H7 (cell line): ENCODE measurements at regions not wholly inside any gene's neighbourhood (a gene's known extent, or its start where the extent isn't known, plus 50 kb on each side); places are given as distances from the start of the nearest gene placed in this dataset.
A peak's percentile ranks its signal among the peaks of the same experiment; 100 is the strongest.

Source experiments
- DNase-seq: peaks from one replicate; pipeline ENCODE4 v3.0.0; 2012
- H3K27me3 ChIP-seq: 2 replicates; pipeline ENCODE4 v1.6.0; 2011; ENCODE audit warnings: mild to moderate bottlenecking, low read length; ENCODE audit not compliant: control insufficient read depth, insufficient read depth
- H3K36me3 ChIP-seq: replicated peaks from 2 replicates; pipeline ENCODE4 v1.5.1; 2011; ENCODE audit warnings: low read length; ENCODE audit not compliant: control insufficient read depth, insufficient read depth
- H3K4me3 ChIP-seq: 2 replicates; pipeline ENCODE4 v1.5.1; 2011; ENCODE audit warnings: low read depth, mild to moderate bottlenecking, control low read depth, low read length, moderate library complexity; ENCODE audit not compliant: insufficient read depth

DNA sequence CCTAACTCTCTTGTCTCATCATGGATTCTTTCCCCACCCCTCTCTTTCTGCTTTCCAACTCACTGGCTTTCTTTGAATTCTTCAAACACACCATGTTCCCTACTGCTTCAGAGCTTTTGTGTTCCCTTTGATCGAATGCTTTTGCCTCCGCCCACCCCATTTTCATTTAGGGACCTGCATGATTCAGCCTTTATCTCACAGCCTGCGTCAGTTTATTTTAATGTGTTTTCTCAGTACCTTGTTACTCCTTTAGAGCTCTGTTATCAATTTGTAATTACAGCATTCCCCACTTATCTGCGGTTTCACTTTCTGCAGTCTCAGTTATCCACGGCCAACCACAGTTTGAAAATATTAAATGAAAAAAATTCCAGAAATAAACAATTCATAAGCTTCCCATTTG, 451.3 kb downstream of the METTL15 start:
- peak; percentile 4 for DNase-seq
- Histone ChIP-seq H3K4me3 (no peak overlapping the region), H3K36me3 (no peaks in the 10 kb centered on the region), H3K27me3 (peaks cover 38% of the 10 kb centered on the region)

DNA sequence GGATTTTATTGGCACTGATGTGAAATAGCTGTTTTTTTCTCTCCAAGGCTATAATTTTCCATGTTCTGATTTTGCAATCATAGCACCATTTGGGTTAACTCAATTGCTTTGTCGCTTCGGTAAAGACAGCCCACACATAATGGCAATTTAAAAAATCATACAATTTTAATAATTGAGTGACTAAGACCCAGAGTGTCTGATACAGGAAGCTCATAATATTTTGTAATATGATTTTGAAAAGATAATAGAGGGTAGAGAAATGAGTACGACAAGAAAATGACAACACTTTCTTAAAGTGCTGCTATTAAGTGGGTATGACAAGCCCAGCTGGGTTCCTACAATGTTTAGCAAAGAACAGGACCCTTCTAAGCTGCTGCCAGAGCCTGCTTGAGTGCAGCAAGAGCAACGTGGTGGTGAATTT, 439.1 kb downstream of the METTL15 start:
- no peaks in the 10 kb centered on the region for H3K27me3 ChIP-seq
- no peaks in the 10 kb centered on the region for H3K36me3 ChIP-seq
- DNase-seq, result no peak
- no peak overlapping the region for H3K4me3 ChIP-seq

DNA sequence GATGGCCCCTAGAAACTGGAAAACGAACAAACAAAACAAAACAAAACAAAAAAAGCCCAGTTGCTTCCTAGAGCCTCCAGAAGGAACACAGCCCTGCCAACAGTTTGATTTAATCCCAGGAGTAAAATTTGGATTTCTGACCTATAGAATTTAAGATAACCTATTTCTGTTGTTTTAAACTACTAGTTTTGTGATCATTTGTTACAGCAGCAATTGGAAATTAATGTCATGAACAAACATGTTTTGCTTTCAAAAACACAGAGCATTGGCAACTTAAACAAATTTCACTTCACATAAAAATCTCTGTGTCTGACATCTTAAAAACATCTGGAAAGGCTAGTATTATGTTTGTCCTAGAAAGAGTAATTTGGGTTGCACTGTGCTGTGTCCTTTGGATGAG, 437.3 kb downstream of the METTL15 start:
- Histone ChIP-seq H3K4me3 (no peak overlapping the region), H3K27me3 (no peaks in the 10 kb centered on the region), H3K36me3 (no peaks in the 10 kb centered on the region)
- no peak for DNase-seq

DNA sequence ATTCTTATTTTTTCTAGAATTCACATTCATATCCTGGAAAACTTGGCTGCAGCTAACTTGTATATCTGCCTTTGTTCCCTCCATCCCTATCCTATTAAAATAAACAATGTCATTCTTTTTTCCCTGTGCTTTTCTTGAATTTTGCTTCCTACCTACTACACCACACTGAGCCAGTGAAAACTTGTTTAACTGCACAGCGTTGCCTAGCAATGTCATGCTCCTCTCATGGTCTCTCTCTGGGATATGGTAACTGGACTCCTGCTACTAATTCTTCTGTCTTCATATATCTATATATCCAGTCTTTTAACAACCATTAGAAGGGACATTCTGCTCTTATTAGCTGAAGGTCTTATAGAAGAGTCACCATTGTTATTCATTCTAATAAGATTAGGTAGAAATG, 434.4 kb downstream of the METTL15 start:
- no peak for DNase-seq
- Histone ChIP-seq H3K27me3 (no peaks in the 10 kb centered on the region), H3K4me3 (no peak overlapping the region), H3K36me3 (no peaks in the 10 kb centered on the region)

DNA sequence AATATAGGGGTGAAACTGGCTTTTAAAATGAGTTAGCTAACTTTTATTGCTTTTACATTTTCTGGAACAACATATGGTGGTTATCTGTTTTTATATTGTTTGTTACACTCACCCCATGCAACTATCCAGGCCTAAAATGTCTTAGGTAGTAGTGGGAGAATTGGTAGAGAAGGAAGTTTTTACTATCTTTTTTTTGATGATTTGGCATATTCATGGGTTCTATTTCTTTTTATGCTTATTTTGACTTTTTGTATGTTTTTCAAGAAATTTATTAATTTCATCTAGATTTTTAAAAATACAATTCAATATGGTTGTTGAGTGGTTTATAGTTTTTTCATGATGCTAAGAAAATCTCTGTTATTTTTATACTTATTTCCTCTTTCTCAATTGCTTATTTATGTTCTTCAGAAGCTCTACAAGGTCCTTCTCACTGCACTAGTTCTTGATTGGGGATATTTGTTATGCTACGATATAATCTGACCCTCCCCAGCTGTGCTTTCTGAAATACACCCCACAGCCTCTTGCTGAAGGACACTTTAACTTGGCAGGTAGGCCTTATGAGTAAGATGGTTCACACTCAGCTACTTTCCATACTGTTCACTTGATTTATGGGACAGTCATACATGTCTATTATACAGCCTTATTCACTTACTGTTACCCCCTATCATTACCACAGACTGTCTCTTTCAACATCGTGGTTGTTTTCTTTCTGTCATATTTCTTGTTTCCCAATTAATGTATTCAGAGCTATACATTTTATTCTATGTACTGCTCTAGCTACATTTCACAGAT, 431.2 kb downstream of the METTL15 start:
- Histone ChIP-seq H3K4me3 (no peak overlapping the region), H3K36me3 (no peaks in the 10 kb centered on the region), H3K27me3 (no peaks in the 10 kb centered on the region)
- DNase-seq, result no peak

DNA sequence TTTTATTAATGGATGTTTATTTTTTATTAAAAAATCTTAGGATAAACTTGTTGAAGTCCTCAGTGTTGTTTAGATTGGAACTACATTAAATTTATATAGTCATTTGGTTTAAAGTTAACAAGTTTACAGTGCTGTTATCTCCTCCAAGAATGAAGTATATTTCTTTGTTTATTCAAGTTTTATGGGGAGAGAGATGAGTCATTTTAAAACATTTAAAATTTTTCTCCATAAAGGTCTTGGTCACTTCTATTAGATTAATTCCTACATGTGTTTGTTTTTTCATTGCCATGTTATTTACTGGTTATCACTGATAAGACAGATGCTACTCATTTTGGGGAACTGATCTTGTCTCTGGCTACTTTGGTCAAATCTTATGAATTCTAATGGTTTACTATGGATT, 429.6 kb downstream of the METTL15 start:
- DNase-seq, result no peak
- Histone ChIP-seq H3K36me3 (no peaks in the 10 kb centered on the region), H3K27me3 (no peaks in the 10 kb centered on the region), H3K4me3 (no peak overlapping the region)

DNA sequence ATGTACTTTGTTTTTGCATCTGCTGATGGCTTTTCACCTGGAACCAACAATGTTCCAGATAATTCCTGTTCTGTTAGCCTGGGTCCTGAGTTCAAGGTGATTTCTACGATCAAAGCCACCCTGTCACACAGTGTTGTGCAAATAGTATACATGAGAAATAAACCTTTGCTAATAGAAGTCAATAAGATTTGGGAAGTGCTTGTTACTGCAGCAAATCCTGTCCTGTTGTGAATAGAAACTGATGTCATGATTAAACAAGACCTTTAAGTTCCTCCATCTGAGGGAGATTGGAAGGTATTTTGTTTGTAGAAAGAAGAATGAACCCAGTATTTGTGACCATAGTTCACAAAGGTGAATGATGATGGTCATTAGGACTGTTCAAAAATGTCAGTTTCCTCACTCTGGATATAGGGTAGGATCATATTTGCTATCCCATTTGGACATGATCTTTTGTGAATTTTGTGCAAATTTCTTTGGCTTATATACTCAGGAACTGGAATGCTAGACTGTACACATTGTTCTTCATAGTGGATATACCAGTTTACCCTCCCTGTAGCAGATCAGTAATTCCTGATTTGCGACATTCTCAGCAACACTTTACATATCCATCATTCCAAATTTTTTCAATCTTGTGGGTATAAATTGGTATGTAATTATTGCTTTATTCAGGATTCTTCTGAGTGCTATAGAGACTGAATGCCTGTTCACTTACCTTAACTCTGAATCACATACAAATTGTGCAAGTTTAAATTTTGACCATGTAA, 428.5 kb downstream of the METTL15 start:
- H3K27me3 ChIP-seq, result no peaks in the 10 kb centered on the region

DNA sequence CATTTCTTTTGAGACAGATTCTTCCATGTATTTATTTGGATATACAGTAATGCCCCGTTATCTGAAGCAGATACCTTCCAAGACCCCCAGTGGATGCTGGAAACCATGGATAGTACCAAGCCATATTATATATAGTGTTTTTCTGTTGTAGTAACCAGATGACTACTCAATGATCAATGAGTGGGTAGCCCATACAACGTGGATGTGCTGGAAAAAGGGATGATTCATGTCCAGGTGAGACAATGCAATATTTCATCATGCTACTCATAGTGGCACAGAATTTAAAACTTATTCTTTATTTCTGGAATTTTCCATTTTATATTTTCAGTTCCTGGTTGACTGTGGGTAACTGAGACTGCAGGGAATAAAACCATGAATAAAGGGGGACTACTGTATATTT, 427.5 kb downstream of the METTL15 start:
- Histone ChIP-seq H3K4me3 (no peak overlapping the region), H3K27me3 (no peaks in the 10 kb centered on the region), H3K36me3 (no peaks in the 10 kb centered on the region)
- no peak for DNase-seq

More for the DNA sequence above, 428.5 kb downstream of the METTL15 start:
- Histone ChIP-seq H3K4me3 (no peak overlapping the region), H3K36me3 (no peaks in the 10 kb centered on the region)
- no peak for DNase-seq

DNA sequence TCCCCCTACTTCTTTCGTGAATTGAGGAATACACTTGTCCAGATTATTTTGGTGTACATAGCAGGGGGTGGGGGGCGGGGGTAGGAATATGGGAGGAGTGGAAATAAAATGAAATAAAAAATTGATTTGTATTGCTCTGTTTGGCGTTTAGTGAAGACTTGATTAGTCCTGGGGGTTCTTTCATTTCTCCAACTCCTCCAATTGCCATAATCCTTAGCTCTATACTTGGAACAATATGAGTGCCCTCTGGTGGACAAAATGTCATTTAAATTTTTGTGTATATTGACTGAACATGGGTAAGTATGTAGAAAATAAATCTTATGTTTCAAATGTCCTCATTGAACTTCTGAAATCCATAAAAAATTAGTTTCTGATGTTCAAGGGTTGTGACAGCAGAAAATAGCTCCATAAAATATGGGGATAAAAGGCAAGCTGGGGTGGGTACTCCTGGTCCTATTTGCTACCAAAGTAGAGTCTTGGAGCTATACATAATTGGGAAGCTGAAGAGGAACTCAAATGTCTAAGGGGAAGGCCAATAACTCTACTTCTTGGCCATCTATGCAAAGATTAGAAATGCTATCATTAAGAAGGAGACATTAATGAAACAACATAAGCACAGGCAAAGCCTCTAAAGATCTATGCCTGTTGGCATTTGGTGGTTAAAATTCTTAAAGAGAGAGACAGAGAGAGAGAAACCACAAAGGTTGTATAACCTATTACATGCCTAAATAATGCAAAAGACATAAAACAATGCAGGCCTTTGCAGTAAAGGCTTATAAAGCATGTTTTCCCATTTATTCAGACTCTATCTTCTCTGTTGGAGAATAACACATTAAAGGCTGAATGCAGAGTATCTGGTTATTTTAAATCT, 421.6 kb downstream of the METTL15 start:
- no peak overlapping the region for H3K4me3 ChIP-seq
- peak; percentile 45 for DNase-seq
- H3K36me3 ChIP-seq, result no peaks in the 10 kb centered on the region
- no peaks in the 10 kb centered on the region for H3K27me3 ChIP-seq

DNA sequence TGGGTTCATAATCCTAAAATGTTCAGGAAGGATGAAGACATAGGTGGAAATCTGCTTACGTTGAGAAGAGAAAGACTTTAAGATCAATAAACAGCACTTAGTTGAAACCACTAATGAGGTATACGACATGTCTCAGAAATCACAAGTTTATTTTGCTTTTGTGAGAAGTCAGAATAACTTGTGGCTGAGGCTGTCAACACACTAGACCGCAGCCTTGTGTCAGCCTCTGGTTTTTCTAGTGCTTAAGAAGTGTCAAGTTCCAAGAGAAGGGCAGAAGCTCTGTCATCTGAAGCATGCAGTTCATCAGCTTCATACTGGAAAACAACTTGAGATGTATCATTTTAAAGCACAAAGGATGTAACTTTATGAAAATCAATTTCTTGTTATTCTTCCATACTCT, 420.9 kb downstream of the METTL15 start:
- no peaks in the 10 kb centered on the region for H3K36me3 ChIP-seq
- no peak for DNase-seq
- H3K27me3 ChIP-seq, result no peaks in the 10 kb centered on the region
- no peak overlapping the region for H3K4me3 ChIP-seq

DNA sequence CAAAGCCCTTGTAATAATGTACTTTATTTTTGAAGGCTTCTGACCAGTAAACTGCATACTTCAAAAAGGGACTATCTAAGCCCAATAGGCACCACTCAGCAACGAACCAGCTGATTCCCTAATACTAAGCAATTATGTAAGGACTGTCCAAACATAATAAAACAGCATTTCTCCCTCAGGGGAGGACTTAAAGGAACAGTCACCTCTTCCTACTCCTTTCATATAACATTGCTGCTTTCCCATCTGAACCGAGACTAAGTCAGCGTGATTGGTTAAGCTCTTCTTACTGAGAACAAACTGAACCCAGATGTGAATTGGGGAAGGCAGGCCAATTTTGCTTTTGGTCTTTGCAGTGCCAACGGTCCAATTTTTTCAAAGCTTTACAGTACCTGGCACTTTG, 420.0 kb downstream of the METTL15 start:
- no peaks in the 10 kb centered on the region for H3K27me3 ChIP-seq
- H3K36me3 ChIP-seq, result no peaks in the 10 kb centered on the region
- no peak overlapping the region for H3K4me3 ChIP-seq
- no peak for DNase-seq

DNA sequence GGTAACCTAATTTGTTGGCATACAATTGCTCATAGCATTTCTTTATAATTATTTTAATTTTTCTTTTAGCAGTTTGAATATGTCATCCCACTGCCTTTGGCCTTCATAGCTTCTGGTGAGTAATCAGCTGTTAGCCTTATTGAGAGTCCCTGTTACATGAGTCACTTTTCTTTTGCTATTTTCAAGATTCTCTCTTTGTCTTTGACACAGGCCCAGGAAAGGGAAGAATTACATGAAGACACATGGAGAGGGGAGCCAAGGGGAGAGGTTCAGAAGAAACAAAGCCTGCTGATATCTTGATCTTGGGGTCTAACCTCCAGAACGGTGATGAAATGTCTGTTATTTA, 418.2 kb downstream of the METTL15 start:
- DNase-seq, result no peak
- no peak overlapping the region for H3K4me3 ChIP-seq
- no peaks in the 10 kb centered on the region for H3K27me3 ChIP-seq

DNA sequence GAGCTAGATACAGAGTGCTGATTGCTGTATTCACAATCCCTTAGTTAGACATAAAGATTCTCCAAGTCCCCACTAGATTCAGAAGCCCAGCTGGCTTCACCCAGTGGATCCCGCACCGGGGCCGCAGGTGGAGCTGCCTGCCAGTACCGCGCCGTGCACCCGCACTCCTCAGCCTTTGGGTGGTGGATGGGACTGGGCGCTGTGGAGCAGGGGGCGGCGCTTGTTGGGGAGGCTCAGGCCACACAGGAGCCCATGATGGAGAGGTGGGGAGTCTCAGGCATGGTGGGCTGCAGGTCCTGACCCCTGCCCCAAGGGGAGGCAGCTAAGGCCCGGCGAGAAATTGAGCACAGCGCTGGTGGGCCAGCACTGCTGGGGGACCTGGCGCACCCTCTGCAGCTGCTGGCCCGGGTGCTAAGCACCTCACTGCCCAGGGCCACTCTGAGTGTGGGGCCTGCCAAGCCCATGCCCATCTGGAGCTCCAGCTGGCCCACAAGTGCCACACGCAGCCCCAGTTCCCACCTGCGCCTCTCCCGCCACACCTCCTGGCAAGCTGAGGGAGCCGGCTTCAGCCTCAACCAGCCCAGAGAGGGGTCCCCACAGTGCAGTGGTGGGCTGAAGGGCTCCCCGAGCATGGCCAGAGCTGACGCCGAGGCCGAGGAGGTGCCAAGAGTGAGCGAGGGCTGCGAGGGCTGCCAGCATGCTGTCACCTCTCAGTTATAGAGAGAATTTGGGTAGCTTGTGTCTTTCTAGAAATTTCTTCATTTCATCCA, 417.6 kb downstream of the METTL15 start:
- Histone ChIP-seq H3K4me3 (no peak overlapping the region), H3K36me3 (no peaks in the 10 kb centered on the region), H3K27me3 (no peaks in the 10 kb centered on the region)
- no peak for DNase-seq

More for the DNA sequence above, 418.2 kb downstream of the METTL15 start:
- H3K36me3 ChIP-seq, result no peaks in the 10 kb centered on the region

DNA sequence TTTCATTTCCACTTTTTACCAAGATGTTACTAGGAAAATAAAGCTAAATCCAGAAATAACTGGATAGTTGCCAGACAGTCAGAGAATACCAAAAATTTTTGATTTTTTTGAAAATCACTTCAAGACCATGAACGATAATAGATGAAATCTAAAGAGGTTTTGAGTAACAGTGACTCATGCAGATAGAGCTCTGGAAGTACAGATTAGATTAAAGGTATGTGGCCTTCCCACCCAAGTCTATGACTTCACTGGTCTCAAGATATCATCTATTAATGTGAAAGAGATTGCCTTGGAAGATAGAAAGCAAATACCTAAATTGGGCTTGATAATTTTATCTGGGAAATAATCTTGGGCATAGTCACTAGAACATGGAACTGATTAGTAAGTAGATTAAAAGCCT, 415.9 kb downstream of the METTL15 start:
- Histone ChIP-seq H3K27me3 (no peaks in the 10 kb centered on the region), H3K36me3 (no peaks in the 10 kb centered on the region), H3K4me3 (no peak overlapping the region)
- DNase-seq, result no peak
